ENCODE measurements at regions not wholly inside any gene's neighbourhood (a gene's known extent, or its start where the extent isn't known, plus 50 kb on each side); places are given as distances from the start of the nearest gene placed in this dataset.

DNA sequence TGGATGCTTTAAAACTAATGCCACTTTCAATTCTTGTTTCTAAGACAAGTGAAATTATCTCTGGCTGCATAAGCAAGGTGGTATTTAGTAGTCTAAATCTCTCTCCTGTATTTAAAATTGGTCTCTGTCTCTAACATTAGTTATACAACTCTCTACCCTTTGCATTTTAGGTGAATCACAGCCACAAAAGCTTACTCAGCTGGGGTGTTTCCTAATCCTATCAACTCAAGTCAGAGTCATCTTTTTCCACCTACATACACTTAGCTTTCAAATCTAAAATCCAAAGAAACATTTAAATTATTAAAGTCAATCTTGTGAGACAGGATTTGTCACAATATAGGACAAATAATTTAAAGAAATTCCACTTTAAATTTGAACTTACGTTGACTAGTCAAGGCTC, 255.1 kb upstream of the CXADR start:
- TF ChIP-seq POLR2A (IDR thresholded peaks at IDR 0.05) = no peak
- TF ChIP-seq, protein P1, sequence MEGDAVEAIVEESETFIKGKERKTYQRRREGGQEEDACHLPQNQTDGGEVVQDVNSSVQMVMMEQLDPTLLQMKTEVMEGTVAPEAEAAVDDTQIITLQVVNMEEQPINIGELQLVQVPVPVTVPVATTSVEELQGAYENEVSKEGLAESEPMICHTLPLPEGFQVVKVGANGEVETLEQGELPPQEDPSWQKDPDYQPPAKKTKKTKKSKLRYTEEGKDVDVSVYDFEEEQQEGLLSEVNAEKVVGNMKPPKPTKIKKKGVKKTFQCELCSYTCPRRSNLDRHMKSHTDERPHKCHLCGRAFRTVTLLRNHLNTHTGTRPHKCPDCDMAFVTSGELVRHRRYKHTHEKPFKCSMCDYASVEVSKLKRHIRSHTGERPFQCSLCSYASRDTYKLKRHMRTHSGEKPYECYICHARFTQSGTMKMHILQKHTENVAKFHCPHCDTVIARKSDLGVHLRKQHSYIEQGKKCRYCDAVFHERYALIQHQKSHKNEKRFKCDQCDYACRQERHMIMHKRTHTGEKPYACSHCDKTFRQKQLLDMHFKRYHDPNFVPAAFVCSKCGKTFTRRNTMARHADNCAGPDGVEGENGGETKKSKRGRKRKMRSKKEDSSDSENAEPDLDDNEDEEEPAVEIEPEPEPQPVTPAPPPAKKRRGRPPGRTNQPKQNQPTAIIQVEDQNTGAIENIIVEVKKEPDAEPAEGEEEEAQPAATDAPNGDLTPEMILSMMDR (IDR thresholded peaks at IDR 0.05) = no peak

Data from heart left ventricle (tissue), 13 donors.